Heart right ventricle (tissue), 16 donors: ENCODE measurements at regions not wholly inside any gene's neighbourhood (a gene's known extent, or its start where the extent isn't known, plus 50 kb on each side); places are given as distances from the start of the nearest gene placed in this dataset.

ENCODE experiments used
- ATAC-seq, 8 donors: fragments of 200-7000 bp; cut with Tn5 transposase; one replicate each; pipeline ENCODE4 v1.9.1; 2020; ENCODE audit warnings: mild to moderate bottlenecking in 8 of 8, moderate library complexity in 8 of 8, moderate number of reproducible peaks in 1 of 8
- DNase-seq, 2 donors: peaks; one replicate each; pipeline ENCODE4 v3.0.0-alpha.2; 2020
- H3K27ac ChIP-seq, 10 donors: fragments of 200-600 bp; sonication (generic) in 2 of 10; one replicate each; pipeline versions ENCODE4 v1.5.0 to v1.8.0; 2020 to 2022; ENCODE audit warnings: mild to moderate bottlenecking in 3 of 10
- H3K27me3 ChIP-seq, 7 donors: fragments of 200-600 bp; one replicate each; pipeline ENCODE4 v1.8.0; 2021 to 2022; ENCODE audit warnings: mild to moderate bottlenecking in 2 of 7
- H3K36me3 ChIP-seq, 9 donors: fragments of 200-600 bp; sonication (generic) in 1 of 9; one replicate each; pipeline versions ENCODE4 v1.5.0 to v1.8.0; 2020 to 2022; ENCODE audit warnings: mild to moderate bottlenecking in 2 of 9
- H3K4me1 ChIP-seq, 9 donors: fragments of 200-600 bp; sonication (generic) in 1 of 9; one replicate each; pipeline versions ENCODE4 v1.5.0 to v1.8.0; 2020 to 2022; ENCODE audit warnings: mild to moderate bottlenecking in 4 of 9
- H3K4me3 ChIP-seq, 10 donors: fragments of 200-600 bp; sonication (generic) in 2 of 10; one replicate each; pipeline versions ENCODE4 v1.5.0 to v1.8.0; 2020 to 2022; ENCODE audit warnings: mild to moderate bottlenecking in 7 of 10, moderate library complexity in 2 of 10
- H3K9me3 ChIP-seq, 11 donors: fragments of 200-600 bp in 10 of 11; sonication (generic) in 2 of 11; one replicate each; pipeline versions ENCODE4 v1.5.0 to v1.8.0; 2013 to 2022; ENCODE audit warnings: mild to moderate bottlenecking in 2 of 11, control low read depth in 1 of 11, moderate library complexity in 1 of 11
- WGBS, 2 donors: extraction: QIAGEN DNeasy Blood & Tissue Kit; methylation state at CpG; one replicate each; pipeline ENCODE4 v1.1.7; 2013; ENCODE audit warnings: inconsistent platforms in 1 of 2; 5-methylcytosine and 5-hydroxymethylcytosine counted together
- intact Hi-C, 10 donors: fragments of 100-400 bp; cut with DNase I; formaldehyde crosslinking; loops; one replicate each; pipeline versions ENCODE4 v1.11.1 to v1.14.2; 2022
- TF ChIP-seq, protein P1 (sequence below), 9 donors: fragments of 200-600 bp; sonication (generic) in 2 of 9; IDR thresholded peaks; one replicate each; pipeline versions ENCODE4 v1.5.0 to v1.8.0; 2021 to 2022; ENCODE audit warnings: antibody characterized with exemption in 9 of 9, mild to moderate bottlenecking in 5 of 9, moderate library complexity in 1 of 9
- donor health status: Arrhythmogenic right ventricular cardiomyopathy.
- donor health status: ischemic (EF 13 %, LVEDD 7.1; RV severe dilation, severe dysfunction).
- donor health status: healthy with polysubstance abuse.
- donor health status: DM: no; HTN: yes; CAD: no.
- donor health status: DM: no; HTN: no; CAD: no.
- donor health status: ischemic (EF 25% LVEDD 6.9; RV normal size, moderate dysfunction).
- donor health status: ischemic (EF 25% LVEDD 5.7; RV mildly dilated, moderate dysfunction).
- donor health status: healthy.
- donor health status: DM: yes; HTN: yes; CAD: no.
- donor health status: Ischemic cardiomyopathy.
- donor health status: ischemic (EF 35%, LVEDD 5.7; RV mildly dilated, moderate dysfunction).
- donor health status: nonischemic (EF 11% LVEDD 7.7; RV severe dilation, severe dysfunction).
- donor health status: DM: yes; HTN: yes; CAD: no.
- donor health status: PGD.
- donor health status: ischemic (EF 29% LVEDD 5.4; RV normal size, mild dysfunction).
- donor health status: nonischemic (EF 23%, LVEDD 6.1; RV moderate dilation, normal function).

DNA sequence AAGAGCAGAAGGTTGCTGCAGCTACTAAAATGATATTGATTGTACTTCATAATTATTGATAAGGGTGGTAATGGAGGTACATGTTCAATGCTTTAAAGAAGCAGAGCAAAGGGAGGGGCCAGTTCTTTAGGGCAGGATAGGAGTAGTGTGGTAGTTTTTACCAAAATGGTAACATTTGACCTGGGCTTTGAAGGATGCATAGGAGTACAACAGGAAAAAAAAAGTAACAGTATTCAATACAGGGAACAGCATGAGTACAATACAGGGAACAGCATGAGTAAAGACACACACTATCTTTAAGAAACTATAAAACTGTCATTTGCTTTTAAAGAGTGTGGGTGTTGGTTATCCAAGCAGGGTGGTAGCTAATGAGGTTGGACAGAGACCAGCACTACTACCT is 215.0 kb upstream of the CRY1 start:
- Histone ChIP-seq H3K36me3 (no peaks in the 10 kb centered on the region), H3K27ac (no peak overlapping the region), H3K27me3 (peaks cover 6 to 40% (median 39%) of the 10 kb centered on the region in 7 donors), H3K4me3 (no peak overlapping the region), H3K9me3 (peaks cover 0 to 7% (median 0%) of the 10 kb centered on the region in 11 donors), H3K4me1 (no peaks in the 10 kb centered on the region)
- intact Hi-C loops = no loop called here
- TF ChIP-seq, protein P1, sequence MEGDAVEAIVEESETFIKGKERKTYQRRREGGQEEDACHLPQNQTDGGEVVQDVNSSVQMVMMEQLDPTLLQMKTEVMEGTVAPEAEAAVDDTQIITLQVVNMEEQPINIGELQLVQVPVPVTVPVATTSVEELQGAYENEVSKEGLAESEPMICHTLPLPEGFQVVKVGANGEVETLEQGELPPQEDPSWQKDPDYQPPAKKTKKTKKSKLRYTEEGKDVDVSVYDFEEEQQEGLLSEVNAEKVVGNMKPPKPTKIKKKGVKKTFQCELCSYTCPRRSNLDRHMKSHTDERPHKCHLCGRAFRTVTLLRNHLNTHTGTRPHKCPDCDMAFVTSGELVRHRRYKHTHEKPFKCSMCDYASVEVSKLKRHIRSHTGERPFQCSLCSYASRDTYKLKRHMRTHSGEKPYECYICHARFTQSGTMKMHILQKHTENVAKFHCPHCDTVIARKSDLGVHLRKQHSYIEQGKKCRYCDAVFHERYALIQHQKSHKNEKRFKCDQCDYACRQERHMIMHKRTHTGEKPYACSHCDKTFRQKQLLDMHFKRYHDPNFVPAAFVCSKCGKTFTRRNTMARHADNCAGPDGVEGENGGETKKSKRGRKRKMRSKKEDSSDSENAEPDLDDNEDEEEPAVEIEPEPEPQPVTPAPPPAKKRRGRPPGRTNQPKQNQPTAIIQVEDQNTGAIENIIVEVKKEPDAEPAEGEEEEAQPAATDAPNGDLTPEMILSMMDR (IDR thresholded peaks at IDR 0.05) = no peak
- ATAC-seq (no peak), DNase-seq (no peak)

DNA sequence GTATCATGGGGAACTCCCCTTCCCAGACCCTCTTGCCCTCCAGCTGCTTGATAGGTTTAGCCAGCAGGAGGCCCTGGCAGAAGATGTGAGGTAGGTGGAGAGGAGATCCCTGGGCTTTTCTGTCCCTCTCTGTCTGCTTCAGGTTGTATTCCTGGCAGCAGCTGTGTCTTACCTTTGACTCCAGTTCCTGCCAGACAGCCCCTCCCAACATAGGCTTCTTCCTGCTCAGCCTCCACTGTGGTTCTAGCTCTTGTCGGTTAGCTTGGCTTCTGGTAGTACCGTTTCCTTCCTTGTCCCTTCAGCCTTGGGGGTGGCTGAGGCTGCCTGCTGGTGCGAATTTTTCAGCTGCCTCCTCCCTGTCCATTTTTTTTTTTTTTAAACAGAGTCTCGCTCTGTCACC is 215.7 kb upstream of the CRY1 start:
- intact Hi-C loops = no loop called here
- Histone ChIP-seq H3K27me3 (peaks cover 6 to 42% (median 39%) of the 10 kb centered on the region in 7 donors), H3K4me1 (no peaks in the 10 kb centered on the region), H3K36me3 (no peaks in the 10 kb centered on the region), H3K27ac (no peak overlapping the region), H3K4me3 (no peak overlapping the region), H3K9me3 (peaks cover 0 to 5% (median 0%) of the 10 kb centered on the region in 11 donors)
- ATAC-seq = no peak
- DNase-seq = no peak
- TF ChIP-seq, protein P1 (IDR thresholded peaks at IDR 0.05) = no peak
- 64% methylated on average over 4 of the region's 4 CpGs for WGBS, 2 donors

DNA sequence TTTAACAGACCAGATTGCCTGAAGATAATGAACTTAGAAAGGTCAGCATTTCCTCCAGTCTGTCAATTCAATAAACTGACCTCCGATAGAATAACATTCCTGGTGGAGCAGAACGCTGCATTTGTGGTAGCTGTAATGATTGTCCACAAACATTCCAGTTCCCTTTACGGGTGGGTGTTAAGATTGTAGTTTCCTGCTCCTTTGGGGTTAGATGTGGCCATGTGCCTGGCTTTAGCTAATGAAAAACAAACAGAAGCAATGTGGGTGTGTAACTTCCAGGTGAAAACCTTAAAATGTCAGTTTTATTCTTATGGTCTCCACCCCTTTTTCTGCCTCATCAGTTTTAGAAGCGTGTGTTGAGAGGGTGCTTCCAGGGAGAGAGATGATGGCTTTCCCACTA is 217.3 kb upstream of the CRY1 start:
- Histone ChIP-seq H3K4me3 (no peak overlapping the region), H3K9me3 (no peaks in the 10 kb centered on the region), H3K36me3 (no peaks in the 10 kb centered on the region), H3K4me1 (no peaks in the 10 kb centered on the region), H3K27ac (no peak overlapping the region), H3K27me3 (peaks cover 6 to 55% (median 42%) of the 10 kb centered on the region in 7 donors)
- 48% methylated on average over 4 of the region's 4 CpGs for WGBS, 2 donors
- ATAC-seq = no peak
- intact Hi-C loops = no loop called here
- TF ChIP-seq, protein P1 (IDR thresholded peaks at IDR 0.05) = no peak
- DNase-seq = no peak

DNA sequence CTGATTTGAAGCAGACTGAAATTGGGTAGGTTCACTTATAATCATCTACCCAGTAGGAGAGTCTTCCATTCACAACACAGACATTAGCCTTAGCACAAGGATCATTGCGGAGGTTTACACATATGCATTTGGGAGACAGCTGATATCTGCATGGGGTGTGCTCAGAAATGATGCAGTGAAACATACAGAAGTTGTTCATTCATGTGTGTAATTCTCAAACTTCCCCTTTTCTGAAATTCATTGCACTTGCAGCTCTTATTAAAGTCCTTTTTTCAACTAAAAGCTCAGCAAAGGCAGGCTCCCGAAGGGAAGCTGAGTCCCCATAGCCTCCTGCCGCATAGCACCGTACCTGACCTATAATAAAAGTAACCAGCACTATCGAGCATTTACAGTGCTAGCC is 218.3 kb upstream of the CRY1 start:
- ATAC-seq = no peak
- Histone ChIP-seq H3K27ac (no peak overlapping the region), H3K27me3 (peaks cover 6 to 61% (median 43%) of the 10 kb centered on the region in 7 donors), H3K4me3 (no peak overlapping the region), H3K4me1 (no peaks in the 10 kb centered on the region), H3K36me3 (no peaks in the 10 kb centered on the region), H3K9me3 (no peaks in the 10 kb centered on the region)
- DNase-seq = no peak
- TF ChIP-seq, protein P1 (IDR thresholded peaks at IDR 0.05) = no peak
- 80 to 82% methylated on average over 5 of the region's 5 CpGs for WGBS, 2 donors
- intact Hi-C loops = no loop called here
